ENCODE measurements at regions not wholly inside any gene's neighbourhood (a gene's known extent, or its start where the extent isn't known, plus 50 kb on each side); places are given as distances from the start of the nearest gene placed in this dataset.

DNA sequence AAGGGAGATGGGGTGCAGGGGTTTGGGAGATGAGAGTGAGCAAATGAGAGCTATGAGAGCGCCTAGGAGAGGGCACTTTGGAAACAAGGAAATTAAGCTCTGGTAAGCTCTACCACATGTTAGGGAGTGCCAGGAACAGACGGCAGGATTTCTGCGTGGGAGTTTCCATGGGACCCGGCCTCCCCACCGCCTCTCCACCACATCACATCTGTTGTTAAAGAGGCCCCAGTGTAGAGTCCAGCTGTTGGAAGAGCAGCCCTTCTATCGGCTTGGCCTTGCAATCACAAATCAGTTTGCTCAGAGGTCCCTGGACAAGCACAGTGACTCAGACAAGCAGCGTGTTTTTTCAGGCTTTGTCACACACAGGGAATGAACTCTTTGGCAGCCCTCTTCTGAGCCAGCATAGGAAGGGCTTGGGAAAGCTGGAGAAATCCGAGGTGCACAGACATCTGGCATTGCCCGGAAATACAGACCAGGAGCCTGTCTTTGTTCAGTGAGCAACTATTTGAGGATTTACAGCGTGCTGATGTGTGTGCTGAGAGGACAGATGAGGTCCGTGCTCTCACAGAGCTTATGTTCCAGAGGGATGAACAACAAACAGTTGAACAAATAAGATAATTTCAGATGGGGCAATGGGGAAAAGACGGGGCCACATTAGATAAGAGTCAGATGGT is 370.6 kb upstream of the PROK2 start:
- peak; percentile 70 for DNase-seq (ENCODE audit: low spot score)

DNA sequence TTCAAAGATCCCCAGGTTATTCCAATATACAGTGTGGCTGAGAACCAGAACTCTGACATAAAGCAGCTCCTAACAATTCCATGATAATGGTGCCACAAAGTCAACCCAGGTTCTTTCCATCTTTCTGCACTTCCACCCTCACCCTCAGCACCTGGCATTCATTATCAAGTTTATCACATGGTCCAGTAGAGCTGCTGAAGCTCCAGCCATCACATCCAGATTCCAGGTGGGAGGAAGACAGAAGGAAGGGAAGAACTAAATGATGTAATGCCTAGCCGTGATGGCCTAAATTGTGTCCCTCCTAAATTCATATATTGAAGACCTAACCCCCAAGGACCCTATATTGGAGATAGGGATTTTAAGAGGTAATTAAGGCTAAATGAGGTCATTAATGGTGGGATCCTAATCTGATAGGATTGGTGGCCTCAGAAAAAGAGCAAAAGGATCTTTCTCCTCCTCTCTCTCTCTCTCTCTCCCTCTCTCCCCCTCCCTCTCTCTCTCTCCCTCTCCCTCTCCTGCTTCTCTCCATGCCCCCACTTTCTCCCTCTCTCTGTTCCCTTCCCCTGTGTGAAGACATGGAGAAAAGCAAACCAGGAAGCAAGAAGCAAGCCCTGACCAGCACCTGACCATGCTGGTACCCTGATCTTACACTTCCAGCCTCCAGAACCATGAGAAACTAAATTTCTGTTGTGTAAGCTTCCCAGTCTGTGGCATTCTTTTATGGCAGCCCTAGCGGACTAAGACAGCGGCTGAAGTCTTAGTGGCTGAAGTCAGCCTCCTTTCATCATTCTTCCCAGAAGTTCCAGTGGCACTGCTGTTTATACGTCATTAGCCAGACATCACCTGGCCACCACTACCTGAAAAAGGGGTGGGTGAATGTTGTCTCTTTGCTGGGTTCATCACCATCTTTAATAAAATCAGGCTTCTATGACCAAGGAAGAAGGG is 369.7 kb upstream of the PROK2 start:
- DNase-seq (ENCODE audit: low spot score) = no peak

DNA sequence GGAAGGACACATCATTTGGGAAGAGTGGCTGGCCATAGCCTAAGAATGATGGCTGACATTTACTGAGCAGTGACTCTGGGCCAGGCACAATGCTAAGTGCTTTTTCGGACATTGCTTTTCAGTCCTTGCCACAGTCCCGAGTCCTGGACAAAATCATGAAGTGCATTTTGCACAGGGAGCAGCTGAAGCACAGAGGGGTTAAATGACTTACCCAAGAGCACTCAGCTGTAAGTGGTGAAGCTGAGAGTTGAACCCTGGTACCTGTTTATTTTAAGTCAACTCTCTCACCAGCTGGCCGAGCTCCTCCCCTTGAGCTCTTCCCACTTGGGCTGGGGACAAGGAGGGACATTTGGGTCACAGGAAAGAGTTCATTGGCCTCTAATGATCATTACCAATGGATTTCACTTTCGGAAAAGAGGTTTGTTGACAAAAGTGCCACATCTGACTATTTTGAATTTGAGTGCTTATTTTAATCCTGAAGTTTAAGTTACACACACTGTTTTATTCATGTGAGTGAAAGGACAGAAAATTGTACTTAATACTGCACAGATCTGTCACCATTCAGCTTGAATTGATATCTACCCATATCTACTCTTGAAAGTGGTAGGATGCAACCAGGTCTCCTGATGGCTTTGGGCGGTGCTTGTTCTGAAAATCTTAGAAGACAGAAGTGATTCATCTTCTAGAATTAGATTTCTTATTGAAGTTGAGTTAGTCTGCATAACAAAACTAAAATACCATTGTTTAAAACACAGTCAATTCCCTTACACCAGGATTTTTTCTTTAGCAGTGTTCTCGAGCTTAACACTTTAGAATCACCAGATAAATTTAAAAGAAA is 368.7 kb upstream of the PROK2 start:
- no peak for DNase-seq (ENCODE audit: low spot score)

DNA sequence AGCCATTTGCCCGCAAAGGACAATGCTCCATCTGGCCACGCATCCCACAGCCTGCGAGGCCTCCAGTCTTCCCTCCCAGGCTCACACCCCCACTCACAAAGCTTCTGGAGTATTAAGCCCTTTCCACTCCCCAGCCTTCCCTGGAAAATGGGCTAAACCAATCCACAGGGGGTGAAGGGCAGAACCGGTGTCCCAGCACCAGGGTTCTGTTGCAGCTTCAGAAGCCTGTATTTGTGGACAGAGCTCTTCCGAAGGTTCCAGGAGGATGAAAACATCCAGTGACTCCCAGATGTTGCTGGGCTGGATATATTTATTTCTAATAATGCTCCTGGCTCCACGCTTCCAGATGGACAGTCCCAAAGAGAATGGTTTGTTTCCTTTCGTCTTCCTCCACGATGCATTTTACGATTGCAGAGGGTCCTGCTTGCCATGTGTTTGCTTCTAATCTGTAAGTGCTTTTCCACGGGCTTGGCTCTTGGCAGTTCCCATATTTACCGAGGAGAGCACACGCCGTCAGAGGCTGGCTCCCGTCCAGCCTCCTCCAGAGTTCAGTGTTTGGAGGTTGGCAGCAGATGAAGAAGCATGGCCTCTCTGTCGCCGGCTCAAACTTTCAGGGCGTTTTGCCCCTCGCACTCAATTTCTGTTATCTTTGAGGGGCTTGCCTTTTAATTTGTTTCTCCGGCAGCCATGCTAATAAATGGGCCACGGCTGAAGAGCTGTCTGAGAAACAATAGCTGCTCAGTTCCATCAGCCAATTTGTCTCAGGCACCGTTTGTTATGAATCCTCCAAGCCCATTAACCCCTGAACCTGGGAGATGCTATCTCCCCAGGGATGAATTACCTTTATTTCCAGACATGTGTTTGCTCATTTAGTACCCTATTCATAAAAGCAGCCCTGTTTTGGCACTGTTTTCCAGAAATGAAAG is 367.9 kb upstream of the PROK2 start:
- DNase-seq (ENCODE audit: low spot score) = peak; percentile 85

DNA sequence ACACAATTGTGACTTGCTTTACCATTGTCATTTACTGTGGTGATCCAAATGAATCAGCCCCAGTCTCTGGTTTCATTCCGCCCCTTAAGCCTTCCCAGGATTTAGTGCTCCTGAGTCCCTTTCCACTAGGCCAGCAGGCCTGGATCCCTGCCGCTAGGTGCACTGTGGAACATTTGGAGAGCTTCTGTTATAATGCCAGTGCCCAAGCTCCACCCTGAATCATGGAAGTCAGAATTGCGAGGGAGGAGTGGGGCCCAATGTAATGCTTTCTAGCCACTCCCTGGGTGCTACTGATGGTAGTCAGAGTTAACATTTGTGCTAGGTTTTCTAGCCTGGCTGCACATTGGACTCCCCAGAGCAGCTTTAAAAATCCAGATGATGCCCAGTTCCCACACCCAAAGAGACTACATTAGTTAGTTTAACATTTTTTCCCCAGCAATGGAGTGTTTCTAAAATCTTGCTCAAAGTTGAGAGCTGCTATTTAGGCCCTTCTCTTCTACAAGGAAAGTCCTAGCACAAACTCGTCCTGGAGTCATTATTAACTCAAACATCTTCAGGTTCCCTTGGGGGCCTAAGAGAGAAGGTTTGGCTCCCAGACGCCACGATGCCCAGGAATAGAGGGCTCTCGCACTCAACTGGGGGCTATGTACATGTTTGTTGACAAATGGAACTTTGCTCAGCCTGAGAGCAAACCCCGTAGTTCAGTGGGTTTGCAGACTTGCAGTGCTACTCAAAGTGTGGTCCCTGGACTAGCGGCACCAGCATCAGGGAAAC is 366.7 kb upstream of the PROK2 start:
- DNase-seq (ENCODE audit: low spot score) = no peak

DNA sequence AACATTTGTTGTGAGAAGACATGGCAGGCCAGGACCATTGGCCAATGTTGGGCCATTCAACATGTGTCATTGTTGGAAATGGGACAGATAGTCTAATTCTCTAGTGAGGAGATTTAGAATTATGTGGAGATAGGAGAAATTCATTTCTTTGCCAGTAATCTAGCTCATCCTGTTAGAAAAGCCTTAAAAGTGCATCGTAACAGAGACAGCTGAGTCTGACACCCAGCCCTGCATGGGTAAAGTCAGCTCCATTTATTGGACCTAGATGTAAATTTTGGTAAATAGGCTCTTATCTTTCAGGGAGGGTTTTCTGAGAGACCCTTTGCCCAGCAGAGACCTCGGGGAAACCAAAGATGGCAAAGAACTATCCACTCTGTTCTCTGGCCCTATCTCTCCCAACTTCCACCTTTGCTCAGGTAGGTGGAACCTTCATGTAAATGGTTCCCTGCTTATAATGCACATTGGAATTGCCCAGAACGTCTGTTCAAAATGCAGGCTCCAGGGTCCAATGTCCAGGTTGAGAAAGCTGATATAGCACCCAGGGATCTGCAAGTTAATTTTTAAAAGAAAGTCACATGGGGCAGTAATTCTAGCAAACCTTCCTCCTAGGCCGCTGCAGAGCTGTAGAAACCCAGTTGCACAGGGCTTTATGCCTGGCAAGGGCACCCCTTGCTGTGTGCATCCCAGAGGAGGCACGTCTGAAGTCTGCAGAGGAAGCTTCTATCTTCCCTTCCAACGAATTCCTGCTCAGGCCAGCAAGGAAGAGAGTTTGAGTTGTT is 365.9 kb upstream of the PROK2 start:
- no peak for DNase-seq (ENCODE audit: low spot score)

DNA sequence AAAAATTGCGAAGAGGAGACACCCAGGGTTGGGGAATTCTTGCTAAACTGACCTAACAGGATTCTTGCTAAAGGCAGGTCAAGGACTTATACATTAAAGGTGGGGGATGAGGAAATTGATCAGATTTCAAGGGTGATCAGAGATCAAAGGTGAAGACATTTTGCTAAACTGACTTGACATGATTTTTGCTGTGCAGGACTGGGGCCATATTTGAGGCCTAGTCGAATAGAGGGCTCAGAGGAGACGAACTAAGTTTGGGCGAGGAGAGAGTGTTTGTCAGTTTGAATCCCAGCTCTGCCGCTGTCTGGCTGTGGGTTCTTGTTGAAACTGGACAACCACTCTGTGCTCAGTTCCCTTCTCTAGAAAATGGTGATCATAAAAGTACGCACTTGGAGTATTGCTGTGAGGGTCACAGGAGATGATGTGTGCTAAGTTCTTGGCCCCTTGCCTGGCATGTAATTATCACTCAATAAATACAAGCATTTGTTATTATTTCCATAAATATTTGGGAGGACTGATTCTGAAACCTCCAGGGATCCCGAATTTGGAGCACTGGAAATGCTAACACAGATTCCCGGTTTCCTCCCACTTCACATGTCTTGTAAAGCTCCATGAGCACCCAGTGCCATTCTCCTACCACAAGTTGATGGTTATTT is 364.8 kb upstream of the PROK2 start:
- DNase-seq (ENCODE audit: low spot score) = no peak

DNA sequence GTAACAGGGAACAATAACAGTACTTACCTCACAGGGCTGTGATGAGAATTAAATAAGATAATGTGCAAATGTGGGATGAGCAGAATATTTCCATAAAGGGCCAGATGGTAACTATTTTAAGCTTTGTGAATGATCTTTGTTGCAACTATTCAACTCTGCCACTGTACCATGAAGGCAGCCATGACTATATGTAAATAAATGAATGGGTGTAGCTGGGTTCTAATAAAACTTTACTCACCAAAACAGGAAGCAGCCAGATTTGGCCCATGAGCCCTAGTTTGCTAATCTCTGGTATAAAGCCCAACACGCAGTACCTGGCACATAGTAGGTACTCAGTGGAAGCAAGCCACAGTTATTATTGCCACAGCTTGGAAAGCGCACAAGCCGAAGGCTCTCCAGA is 362.7 kb upstream of the PROK2 start:
- DNase-seq (ENCODE audit: low spot score) = no peak

DNA sequence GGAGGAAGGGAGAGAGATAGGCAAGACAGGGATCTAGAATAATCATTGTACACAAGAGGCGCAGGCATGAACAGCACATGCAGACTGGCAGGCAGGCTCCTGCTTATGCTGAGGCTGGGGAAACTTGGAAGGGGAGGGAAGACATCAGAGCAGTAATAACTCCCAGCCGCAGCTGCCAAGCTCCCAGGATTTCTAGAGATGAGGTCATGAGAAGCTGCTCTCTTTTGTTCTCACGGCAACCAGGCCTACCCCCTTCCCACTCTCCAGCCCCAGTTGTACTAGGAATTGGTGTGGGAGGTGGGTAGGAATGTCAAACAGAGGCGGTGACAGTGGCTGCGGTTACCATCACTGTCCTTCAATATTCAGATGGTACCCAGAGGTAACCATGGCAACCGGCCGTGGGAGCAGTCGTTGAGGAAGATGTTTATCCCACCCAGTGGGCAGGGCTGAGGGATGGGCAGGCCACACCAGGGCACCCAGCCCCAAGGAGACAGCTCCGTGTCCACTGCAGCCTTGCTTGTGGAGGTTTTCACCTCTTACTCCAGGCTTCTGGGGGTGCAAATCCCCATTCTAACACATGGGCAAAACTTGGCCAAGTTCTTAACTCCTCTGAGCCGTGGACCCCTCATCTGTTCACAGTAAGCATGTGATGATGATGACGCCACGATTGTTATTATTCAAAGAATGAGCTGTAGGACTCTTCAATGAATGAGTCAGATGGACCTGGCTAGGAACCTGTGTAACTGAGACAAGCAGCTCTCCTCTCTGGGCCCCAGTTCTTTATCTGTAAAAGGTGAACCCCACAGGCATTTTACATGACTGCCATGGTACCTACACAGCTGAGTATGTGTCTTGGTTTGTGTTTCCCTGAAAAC is 360.8 kb upstream of the PROK2 start:
- peak; percentile 50 for DNase-seq (ENCODE audit: low spot score)

DNA sequence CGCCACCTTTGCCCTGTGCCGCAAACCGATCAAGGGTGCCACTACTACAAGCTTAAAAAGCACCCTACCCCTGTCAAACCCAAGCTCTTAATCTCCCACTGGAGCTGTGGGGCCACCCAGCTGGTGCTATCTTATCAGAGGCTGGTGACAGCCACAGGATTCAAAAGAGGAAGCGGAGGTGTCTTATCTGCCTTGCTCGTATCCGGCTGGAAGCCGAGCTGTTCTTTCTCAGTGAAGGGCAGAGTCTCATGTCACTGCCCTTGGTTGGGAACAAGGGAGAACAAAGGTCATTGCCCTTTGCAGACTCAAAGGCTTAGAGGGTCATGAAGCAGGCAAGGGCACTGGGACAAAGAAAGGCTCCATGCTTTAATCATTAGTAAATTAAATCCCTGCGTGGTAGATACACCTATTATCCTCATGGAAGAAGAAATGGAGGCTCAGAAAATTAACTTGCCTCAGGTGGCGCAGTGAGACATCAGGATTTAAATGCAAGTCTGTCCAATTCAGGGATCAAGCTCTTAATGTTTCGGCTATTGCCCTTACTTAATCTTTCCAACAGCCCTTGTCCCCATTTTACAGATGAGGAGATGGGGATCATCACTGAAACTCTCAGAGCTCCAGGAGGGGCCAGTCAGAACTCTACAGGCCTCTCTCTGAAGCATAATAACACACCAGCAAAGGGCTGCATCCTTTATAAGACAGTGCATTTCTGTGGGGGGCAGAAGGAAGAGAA is 360.0 kb upstream of the PROK2 start:
- no peak for DNase-seq (ENCODE audit: low spot score)

DNA sequence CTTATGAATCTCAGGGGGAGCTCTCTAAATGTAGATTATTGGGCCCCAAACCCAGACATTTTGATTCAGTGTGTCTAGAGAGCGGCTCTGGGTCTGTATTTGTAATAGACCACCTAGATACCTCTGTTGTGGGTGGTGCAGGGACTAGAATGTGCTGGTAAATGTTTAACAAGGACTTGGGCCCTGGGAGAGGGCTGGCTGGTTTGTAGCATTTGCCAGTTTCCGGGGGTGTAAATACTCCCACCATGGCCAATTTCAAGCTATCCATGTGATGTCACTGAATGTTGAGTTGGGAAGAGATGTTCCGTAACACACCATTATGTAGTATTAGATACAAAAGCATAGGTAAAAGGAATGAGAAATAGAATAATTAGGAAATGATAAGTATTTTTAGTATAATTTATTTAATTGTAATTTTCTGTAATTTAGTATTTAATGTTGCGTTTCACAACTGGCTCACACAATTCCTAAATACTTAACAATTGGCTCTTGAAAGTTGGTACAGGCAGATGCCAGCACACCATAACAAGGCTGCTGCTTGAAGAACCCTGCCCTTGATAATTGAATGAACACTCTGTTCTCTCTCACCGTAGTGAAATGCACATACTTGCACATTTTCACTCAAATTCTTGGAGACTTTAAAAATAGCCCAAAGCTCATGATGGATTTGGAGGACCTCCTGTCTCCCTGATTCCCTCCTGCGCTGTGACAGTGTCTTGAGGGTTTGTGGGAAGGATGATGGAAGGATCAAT is 359.2 kb upstream of the PROK2 start:
- no peak for DNase-seq (ENCODE audit: low spot score)

DNA sequence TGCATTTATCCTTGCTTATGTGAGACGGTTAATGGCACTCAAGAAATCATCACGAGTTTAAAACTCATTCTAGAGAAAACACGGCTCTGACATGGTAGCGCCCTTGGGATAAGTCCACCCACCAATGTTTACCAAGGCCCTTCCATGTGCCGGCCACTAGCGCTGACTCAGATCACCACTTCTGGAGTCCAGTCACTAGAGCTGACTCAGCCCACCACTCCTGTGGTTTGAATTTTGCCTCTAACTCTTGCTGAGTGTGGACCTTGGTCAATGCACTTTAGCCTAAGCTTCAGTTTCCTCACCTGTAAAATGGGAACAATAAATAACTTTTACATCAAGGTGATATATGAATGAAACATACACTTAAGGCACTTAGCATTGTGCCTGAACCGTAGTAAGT is 358.4 kb upstream of the PROK2 start:
- no peak for DNase-seq (ENCODE audit: low spot score)

DNA sequence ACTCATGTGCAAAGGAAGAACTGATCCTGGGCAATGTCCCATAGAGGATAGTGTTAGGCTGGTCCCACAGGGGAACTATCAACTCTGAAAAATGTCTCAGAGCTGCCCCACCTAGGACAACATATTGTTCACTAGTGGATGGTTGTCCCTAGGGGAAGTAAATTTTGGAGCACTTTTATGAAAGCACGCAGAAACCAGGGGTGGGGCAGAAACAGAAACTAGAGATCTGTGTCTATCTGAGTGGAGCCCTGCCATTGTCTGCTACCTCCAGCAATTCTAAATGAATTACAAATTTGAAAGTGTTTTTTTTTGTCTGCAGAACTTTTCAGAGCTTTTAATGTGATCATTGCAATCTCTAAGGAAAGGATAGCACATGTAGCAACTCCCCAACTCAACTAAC is 357.1 kb upstream of the PROK2 start:
- no peak for DNase-seq (ENCODE audit: low spot score)

DNA sequence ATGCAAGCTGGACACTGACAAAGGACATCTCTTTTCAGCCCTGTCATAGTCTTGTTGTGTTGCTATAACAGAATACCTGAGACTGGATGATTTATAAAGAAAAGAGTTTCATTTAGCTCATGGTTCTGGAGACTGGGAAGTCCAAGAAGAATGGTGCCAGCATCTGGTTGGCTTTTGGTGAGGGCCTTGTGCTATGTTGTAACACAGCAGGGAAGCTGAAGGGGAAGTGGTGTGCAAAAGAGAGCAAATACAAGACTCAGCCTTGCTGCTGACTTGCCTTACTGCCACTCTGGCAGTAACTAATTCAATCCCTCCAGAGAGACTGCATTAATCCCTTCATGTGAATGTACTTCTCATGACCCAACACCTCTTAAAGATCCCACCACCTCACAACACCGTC is 356.3 kb upstream of the PROK2 start:
- no peak for DNase-seq (ENCODE audit: low spot score)

DNA sequence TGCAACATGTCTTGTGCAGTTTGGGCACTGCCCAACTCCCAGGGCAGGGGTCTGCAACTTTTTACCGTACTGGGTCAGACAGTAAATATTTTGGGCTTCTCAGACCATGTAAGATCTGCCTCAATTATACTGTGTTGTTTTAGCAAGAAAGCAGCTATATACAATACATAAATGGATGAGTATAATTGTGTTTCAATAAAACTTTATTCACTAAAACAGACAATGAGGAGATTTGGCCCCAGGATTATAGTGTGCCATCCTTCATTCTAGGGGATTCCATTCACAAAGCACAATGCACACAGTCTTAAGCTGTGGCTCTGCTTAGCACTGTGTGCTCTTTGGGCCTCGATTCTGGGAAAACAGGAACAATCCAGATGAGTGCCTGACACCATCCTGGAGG is 354.4 kb upstream of the PROK2 start:
- no peak for DNase-seq (ENCODE audit: low spot score)

DNA sequence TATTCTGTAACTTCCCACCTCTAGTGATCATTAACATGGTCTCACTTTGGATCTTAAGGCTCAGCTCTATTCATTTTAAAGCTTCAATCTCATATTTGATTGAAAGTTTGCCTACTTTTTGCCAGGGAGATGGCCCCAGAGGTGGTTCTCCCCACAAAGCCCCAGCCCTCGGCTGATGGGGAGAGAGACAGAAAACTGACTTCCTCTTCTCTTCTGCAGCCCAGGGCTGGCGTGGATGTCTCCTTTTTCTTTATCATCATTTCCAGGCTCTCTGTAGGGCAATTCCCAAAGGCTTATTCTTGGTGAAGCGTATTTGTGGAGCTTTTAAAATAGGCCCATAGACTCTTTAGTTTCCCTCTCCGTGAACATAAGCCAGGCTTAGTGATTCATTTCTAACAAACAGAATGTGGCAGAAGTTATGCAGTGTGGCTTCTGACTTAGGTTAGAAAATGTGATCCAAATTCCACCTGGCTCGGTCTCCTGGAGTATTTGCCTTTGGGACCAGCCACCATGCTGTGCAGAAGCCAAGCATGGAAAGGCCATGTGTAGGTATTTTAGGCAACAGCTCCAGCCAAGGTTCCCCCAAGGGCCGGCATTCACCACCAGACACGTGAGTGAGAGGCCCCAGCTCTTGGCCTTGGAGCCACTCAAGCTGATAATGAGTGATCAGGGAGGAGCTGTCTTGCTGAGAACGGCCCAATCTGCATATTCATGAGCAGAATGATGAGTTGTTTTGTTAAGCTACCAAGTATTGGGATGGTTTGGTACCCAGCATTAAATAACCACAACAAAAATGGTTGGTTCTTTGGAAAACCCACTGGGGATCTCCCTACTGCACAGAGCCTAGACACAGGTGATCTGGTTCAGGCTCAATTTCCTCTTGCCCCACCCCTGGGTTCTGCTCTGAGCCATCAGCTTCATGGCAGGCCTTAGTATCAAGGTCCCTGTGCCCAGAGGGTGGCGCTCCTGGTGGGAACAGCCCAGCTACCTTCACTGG is 353.2 kb upstream of the PROK2 start:
- DNase-seq (ENCODE audit: low spot score) = no peak

Measured in putamen (tissue), 1 donor.